ENCODE measurements at regions not wholly inside any gene's neighbourhood (a gene's known extent, or its start where the extent isn't known, plus 50 kb on each side); places are given as distances from the start of the nearest gene placed in this dataset.

DNA sequence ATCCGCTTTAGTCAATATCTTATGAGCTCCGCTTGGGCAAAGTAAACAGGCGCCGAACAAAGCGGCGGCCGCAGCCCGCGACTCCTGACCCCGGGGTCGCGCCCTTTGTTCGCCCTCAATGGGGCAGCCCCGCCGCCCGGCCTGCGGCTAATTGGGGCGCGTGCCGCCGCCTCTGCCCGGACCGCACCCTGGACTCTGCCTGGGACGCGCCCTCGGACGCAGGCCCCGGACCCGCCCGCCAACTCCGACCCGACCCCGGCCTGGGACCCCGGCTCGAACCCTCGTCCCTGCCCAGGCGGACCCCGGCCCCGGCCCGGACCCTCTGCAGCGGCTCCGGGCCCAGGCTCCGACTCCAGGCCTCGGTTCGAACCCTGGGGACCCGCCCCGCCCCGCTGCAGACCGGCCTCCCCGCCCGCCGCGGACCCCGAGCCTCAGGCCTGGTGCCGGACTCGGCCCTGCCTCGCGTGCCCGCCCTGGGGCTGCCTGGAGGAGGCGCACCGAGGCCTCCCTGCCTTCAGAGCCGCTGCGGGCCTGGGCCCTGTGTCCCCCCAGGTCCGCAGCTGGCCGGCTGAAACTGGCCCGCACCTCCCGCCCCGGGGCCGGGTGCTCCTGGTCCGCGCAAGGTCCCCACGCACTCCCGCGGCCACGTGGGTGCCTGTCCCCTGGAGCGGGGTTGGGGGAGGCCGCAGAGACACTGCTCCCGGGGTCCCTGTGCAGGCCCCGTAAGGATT, 84.7 kb upstream of the WNT7B start:
- TF ChIP-seq, protein P1, sequence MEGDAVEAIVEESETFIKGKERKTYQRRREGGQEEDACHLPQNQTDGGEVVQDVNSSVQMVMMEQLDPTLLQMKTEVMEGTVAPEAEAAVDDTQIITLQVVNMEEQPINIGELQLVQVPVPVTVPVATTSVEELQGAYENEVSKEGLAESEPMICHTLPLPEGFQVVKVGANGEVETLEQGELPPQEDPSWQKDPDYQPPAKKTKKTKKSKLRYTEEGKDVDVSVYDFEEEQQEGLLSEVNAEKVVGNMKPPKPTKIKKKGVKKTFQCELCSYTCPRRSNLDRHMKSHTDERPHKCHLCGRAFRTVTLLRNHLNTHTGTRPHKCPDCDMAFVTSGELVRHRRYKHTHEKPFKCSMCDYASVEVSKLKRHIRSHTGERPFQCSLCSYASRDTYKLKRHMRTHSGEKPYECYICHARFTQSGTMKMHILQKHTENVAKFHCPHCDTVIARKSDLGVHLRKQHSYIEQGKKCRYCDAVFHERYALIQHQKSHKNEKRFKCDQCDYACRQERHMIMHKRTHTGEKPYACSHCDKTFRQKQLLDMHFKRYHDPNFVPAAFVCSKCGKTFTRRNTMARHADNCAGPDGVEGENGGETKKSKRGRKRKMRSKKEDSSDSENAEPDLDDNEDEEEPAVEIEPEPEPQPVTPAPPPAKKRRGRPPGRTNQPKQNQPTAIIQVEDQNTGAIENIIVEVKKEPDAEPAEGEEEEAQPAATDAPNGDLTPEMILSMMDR (conservative IDR thresholded peaks at IDR 0.05; ENCODE audit: low read depth in 2 of 2) = peak; percentile 24 to 45; a peak in 2 of 4 replicates
- TF ChIP-seq ZNF114 (CRISPR knock-in tag; IDR thresholded peaks at IDR 0.05) (no peak), EZH2 (IDR thresholded peaks at IDR 0.05; ENCODE audit: low read depth, unreplicated experiment) (no peak), POLR2AphosphoS5 (IDR thresholded peaks at IDR 0.05; ENCODE audit: low read depth) (no peak), EZH2phosphoT487 (IDR thresholded peaks at IDR 0.05; ENCODE audit: unreplicated experiment) (no peak)
- TF ChIP-seq, protein P2, sequence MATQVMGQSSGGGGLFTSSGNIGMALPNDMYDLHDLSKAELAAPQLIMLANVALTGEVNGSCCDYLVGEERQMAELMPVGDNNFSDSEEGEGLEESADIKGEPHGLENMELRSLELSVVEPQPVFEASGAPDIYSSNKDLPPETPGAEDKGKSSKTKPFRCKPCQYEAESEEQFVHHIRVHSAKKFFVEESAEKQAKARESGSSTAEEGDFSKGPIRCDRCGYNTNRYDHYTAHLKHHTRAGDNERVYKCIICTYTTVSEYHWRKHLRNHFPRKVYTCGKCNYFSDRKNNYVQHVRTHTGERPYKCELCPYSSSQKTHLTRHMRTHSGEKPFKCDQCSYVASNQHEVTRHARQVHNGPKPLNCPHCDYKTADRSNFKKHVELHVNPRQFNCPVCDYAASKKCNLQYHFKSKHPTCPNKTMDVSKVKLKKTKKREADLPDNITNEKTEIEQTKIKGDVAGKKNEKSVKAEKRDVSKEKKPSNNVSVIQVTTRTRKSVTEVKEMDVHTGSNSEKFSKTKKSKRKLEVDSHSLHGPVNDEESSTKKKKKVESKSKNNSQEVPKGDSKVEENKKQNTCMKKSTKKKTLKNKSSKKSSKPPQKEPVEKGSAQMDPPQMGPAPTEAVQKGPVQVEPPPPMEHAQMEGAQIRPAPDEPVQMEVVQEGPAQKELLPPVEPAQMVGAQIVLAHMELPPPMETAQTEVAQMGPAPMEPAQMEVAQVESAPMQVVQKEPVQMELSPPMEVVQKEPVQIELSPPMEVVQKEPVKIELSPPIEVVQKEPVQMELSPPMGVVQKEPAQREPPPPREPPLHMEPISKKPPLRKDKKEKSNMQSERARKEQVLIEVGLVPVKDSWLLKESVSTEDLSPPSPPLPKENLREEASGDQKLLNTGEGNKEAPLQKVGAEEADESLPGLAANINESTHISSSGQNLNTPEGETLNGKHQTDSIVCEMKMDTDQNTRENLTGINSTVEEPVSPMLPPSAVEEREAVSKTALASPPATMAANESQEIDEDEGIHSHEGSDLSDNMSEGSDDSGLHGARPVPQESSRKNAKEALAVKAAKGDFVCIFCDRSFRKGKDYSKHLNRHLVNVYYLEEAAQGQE (IDR thresholded peaks at IDR 0.05; ENCODE audit: unreplicated experiment) = no peak

All from GM23338 (cell line).